NCI-H82 (cell line): ENCODE measurements at regions not wholly inside any gene's neighbourhood (a gene's known extent, or its start where the extent isn't known, plus 50 kb on each side); places are given as distances from the start of the nearest gene placed in this dataset.

Experiments used
- DNase-seq: peaks from one replicate; lab custom pipeline; 2025; lab: John Stamatoyannopoulos, UW

- DNase-seq, result no peak
Measured at GRCh38 chr6:26149240-26149639, 62.0 kb downstream of the HFE start.

DNA sequence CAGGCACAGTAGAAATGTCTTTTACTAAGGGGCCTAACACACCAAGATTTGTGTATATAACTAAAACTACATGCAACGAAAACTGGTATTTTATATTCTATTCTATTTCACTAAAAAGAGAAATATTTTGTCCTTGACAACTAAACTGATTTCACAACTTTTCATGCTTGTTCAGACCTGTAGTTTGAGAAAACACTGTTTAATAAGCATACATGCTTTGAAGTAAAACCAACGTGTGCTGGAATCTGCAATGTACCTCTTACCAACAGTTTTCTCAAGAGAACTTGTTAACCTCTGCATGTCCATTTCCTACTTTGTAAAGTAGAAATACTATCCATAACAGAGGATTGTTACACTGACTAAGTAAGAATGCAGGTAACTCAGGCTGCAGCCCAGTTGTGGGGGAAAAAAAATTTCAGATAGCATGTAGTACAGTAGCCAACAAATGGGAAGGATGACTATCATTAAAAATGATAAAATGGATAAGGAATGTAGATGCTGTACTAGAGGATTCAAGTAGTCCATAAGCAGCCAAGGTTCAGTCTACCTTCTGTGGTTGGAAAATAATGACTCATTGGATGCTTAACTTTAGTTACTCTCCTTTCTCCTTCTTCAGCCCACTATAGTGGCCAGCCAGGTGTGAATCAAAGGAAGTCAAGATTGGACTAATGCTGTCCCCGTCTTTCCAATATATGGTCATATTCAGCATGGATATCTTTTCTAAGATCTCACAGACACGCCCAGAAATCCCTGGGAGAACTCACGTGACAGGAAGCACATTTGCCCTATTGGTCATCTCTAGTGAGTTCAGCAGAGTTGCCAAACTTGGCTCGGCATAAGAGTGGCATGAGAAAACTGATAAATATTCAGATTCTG lies 65.2 kb downstream of the HFE start:
- DNase-seq, result no peak

DNA sequence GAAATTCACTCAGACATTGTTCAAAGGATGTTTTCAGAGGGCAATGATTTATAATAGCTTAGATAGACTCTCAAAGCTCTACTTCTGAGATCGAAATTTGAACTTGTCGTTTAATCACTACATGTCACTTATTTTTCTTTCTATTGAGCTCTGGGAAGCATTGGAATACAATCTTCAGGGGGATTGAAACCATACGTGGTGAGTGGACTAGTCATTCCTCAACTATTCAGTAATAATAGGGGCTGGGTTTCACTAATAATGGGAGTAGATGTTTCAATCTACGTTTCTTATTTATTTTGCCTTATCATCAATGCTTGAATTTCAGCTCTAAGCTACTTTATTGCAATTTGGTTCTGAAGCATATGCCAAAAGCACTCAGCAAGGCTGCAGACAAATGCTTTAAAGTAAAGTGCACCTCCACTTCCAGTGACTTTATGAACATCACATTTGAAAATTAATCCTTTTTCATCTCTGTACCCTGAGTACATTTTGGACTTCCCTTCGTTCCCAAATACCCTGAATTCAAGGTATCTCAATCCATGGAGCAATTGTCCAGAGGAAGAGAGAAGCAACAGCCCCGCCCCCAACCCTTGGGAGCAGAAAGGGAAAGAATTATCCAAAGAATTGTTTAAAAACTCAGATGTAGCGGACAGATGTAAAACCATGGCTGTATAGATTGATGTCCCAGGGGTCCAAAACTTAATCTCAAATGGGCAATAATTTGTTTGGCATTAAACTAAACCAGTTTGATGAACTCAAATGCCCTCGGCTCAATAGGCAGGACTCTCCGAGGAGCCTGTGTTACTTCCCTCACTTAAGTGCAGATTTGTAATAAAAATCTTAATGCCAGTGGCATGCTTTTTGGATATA lies 68.1 kb downstream of the HFE start:
- DNase-seq, result peak; percentile 83

DNA sequence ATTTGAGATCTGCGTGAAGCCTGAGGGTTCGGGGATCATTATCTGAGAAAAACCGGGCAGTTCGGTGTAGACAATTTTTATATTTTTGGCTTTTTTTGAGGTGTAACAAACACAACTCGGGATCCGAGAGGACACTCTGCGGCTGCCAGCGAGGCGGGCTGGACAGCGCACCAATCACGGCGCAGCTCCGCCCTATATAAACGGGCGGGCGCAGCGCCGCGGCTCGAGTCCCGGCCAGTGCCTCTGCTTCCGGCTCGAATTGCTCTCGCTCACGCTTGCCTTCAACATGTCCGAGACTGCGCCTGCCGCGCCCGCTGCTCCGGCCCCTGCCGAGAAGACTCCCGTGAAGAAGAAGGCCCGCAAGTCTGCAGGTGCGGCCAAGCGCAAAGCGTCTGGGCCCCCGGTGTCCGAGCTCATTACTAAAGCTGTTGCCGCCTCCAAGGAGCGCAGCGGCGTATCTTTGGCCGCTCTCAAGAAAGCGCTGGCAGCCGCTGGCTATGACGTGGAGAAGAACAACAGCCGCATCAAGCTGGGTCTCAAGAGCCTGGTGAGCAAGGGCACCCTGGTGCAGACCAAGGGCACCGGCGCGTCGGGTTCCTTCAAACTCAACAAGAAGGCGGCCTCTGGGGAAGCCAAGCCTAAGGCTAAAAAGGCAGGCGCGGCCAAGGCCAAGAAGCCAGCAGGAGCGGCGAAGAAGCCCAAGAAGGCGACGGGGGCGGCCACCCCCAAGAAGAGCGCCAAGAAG lies 69.0 kb downstream of the HFE start:
- DNase-seq, result peak; percentile 93

DNA sequence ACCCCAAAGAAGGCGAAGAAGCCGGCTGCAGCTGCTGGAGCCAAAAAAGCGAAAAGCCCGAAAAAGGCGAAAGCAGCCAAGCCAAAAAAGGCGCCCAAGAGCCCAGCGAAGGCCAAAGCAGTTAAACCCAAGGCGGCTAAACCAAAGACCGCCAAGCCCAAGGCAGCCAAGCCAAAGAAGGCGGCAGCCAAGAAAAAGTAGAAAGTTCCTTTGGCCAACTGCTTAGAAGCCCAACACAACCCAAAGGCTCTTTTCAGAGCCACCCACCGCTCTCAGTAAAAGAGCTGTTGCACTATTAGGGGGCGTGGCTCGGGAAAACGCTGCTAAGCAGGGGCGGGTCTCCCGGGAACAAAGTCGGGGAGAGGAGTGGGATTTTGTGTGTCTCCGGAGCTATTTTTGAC lies 69.6 kb downstream of the HFE start:
- DNase-seq, result peak; percentile 98

GRCh38 chr6:26157251-26158075 lies 70.2 kb downstream of the HFE start:
- peak; percentile 100 for DNase-seq

- peak; percentile 100 for DNase-seq
Measured at GRCh38 chr6:26158076-26158580, 70.9 kb downstream of the HFE start.

GRCh38 chr6:26158581-26159356 lies 71.5 kb downstream of the HFE start:
- peak; percentile 90 for DNase-seq

GRCh38 chr6:26159357-26160273 lies 72.4 kb downstream of the HFE start:
- DNase-seq, result peak; percentile 78

- no peak for DNase-seq
Measured at GRCh38 chr6:26161322-26161721, 74.1 kb downstream of the HFE start.

GRCh38 chr6:26162399-26162798 lies 75.2 kb downstream of the HFE start:
- no peak for DNase-seq

DNA sequence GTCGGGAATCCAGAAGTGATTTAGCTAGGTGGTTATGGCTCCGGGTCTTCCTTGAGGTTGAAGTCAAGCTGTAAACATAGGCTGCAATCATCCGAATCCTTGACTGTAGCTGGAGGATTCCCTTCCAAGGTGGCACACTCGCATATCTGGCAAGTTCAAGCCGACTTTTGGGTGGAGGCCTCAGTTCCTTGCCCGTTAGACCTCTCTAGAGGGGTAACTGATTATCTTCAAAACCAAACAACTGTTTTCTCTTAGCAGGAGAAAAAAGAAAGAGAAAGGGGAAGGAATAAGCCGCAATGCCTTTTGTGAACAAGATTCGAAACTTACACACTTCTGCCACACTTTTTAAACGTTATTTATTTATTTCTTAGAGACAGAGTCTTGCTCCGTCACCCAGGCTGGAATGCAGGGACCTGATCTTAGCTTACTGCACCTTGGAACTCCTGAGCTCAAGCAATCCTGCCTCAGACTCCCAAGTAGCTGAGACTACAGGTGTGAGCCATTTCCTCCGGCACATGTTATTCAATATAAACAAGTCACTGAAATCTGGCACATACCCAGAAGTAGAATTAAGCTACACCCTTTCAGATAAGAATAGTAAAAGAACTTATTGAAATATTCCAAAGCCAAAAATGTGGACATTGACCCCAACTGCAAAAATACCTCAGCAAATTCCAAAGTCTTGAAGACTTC lies 76.3 kb downstream of the HFE start:
- DNase-seq, result no peak

DNA sequence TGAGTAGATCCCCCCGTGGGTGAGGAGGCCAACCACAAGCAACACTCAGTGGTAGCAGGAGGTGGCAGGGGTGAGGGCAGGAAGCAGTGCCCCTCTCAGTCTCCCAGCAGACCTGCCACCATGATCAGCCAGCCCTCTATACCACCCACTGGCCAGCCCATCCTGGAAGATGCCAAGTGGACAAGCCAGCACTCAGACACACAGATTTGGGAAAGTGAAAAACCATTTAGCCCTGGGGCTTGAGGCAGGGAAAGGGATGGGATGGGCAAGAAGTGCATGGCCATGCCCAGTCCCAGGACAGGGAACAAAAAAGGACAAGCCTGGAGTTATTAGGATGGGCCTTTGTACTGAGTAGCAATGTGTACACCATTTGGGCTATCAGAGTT lies 76.9 kb downstream of the HFE start:
- DNase-seq, result no peak

DNA sequence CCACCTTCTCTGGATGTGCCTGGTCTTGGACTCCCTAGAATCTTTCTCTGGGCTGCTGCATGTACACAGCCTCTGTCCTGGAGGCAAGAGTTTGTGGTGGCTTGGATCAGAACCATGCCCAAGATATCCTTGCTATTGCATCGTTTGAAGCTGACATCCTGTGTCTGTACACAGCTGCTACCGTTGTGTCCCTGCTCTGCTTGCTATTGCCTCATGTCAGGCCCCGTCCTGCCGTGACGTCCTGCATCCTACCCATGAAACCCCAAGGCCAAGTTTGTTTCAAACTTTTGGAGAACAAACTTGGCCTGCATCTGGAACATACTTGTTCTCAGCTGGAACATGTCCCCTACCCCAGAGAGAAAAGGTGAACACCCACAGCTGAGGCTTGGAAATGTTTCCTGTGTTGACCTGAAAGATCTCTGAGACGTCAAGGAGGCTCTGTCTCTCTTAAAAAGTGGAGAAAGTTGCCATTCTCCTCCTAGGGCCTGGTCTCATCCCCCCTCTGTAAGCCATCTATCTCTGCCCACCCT lies 78.1 kb downstream of the HFE start:
- no peak for DNase-seq

- no peak for DNase-seq
Measured at GRCh38 chr6:26170181-26170580, 83.0 kb downstream of the HFE start.

- DNase-seq, result no peak
Measured at GRCh38 chr6:26170951-26171841, 84.0 kb downstream of the HFE start.

DNA sequence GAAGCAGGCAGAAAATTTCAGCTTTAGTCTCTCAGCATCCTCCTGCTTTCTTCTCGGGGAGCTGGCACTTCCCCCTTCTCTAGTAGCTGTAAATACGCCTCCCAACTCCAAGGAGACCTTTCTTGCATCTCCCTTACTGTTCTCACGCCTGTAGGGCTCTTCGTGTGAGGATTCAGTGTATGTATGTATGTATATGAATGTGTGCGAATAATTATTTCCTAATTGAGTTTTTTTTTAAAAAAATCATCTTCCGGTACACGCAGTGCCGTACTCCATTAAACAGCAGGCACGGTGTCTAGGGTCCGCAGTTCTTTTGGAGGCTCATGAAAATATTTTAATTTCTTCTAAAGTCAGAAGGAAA lies 85.4 kb downstream of the HFE start:
- peak; percentile 60 for DNase-seq

GRCh38 chr6:26173836-26174145 lies 86.6 kb downstream of the HFE start:
- no peak for DNase-seq
